Aorta (tissue), 5 donors: ENCODE measurements at regions not wholly inside any gene's neighbourhood (a gene's known extent, or its start where the extent isn't known, plus 50 kb on each side); places are given as distances from the start of the nearest gene placed in this dataset.
"Not testable (repeated sequence)": the region's sequence is repeated elsewhere in the genome, so short reads cannot be mapped to it uniquely, and the experiment has no call there.

ENCODE experiments used
- ATAC-seq: fragments of 200-7000 bp; cut with Tn5 transposase; one replicate; pipeline ENCODE4 v1.9.1; 2022; ENCODE audit warnings: moderate library complexity; ENCODE audit not compliant: low FRiP score
- DNase-seq, 2 donors: peaks; one replicate each; pipeline ENCODE4 v3.0.0-alpha.2; 2020
- H3K27ac ChIP-seq, 2 donors: one replicate each; pipeline ENCODE4 v1.5.1; 2013; ENCODE audit warnings: low read length in 2 of 2, mild to moderate bottlenecking in 2 of 2, moderate library complexity in 2 of 2, control low read depth in 1 of 2, inconsistent platforms in 1 of 2, low read depth in 1 of 2
- H3K27me3 ChIP-seq, 2 donors: one replicate each; pipeline ENCODE4 v1.6.1; 2013; ENCODE audit warnings: control low read depth in 1 of 2, low read length in 1 of 2, mild to moderate bottlenecking in 1 of 2, moderate library complexity in 1 of 2; ENCODE audit not compliant: insufficient read depth in 2 of 2, control insufficient read depth in 1 of 2
- H3K36me3 ChIP-seq, 2 donors: one replicate each; pipeline ENCODE4 v1.6.1; 2013; ENCODE audit warnings: control low read depth in 1 of 2, low read length in 1 of 2, mild to moderate bottlenecking in 1 of 2; ENCODE audit not compliant: insufficient read depth in 2 of 2, control insufficient read depth in 1 of 2
- H3K4me1 ChIP-seq, 2 donors: one replicate each; pipeline ENCODE4 v1.6.1; 2013; ENCODE audit warnings: low read length in 2 of 2, control low read depth in 1 of 2, mild to moderate bottlenecking in 1 of 2, moderate library complexity in 1 of 2; ENCODE audit not compliant: insufficient read depth in 2 of 2, control insufficient read depth in 1 of 2
- H3K4me3 ChIP-seq, 2 donors: one replicate each; pipeline ENCODE4 v1.5.1; 2013; ENCODE audit warnings: low read length in 2 of 2, control low read depth in 1 of 2, mild to moderate bottlenecking in 1 of 2
- H3K9me3 ChIP-seq: one replicate; pipeline ENCODE4 v1.6.1; 2013; ENCODE audit warnings: mild to moderate bottlenecking, low read length; ENCODE audit not compliant: control insufficient read depth
- WGBS, 2 donors: extraction: QIAGEN DNeasy Blood & Tissue Kit; methylation state at CpG; one replicate each; pipeline ENCODE4 v1.1.7; 2013; 5-methylcytosine and 5-hydroxymethylcytosine counted together
- intact Hi-C, 2 donors: fragments of 100-400 bp; cut with DNase I; formaldehyde crosslinking; loops; one replicate each; pipeline versions ENCODE4 v1.14.2 to v1.15.0; 2022
- donor health status: healthy with polysubstance abuse.
- donor health status: Bipolar disorder and iron deficiency.
- donor health status: DM: no; HTN: no; CAD: no.
- donor health status: DM: no; HTN: no; CAD: no.
- donor health status: DM: yes; HTN: yes; CAD: no.

DNA sequence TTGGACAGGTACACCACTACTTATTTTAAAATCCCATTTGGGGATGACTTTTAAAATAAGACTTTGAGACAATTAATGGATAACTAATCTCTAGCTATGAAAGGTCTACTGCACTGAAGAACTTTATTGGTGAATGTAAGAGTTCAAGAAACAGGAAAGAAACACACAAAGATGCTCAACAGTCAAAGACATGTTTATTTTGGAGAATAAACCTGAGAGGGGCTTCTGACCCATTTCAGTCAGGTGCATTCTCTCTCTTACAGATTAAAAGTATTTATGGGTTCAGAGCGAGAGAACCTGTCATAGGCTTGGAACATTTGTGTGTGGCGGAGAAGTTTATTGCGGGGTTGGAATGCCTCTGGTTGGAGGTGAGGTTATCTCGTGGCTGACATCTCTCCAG, 94.3 kb upstream of the USP29 start:
- H3K4me3 ChIP-seq: no peak overlapping the region
- no peak for DNase-seq
- H3K36me3 ChIP-seq: no peaks in the 10 kb centered on the region
- H3K4me1 ChIP-seq: no peaks in the 10 kb centered on the region
- intact Hi-C loops: no loop called here
- ATAC-seq: no peak
- WGBS, 2 donors: 84 to 87% methylated on average over 4 of the region's 4 CpGs
- H3K27ac ChIP-seq: no peak overlapping the region
- peaks cover 2% of the 10 kb centered on the region for H3K9me3 ChIP-seq
- no peaks in the 10 kb centered on the region for H3K27me3 ChIP-seq

DNA sequence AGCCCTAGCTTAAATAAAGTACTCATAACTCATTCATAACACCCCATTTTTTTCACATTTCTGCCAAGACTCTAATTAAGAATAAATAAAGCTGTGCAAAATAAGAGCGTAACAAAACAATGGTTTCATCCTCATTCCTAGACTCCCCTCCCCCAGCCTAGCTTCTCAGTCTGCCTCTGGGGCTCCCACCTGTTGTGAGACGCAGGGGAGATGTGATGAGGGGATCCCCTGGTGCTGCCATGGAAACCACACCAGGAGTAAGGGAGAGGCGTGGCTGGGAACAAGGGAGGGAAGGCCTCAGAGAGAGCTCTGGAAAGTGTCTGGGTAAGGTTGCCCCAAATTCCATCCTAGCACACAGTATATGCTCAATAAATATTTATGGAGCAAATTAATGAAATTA, 93.3 kb upstream of the USP29 start:
- intact Hi-C loops: no loop called here
- H3K36me3 ChIP-seq: no peaks in the 10 kb centered on the region
- no peaks in the 10 kb centered on the region for H3K4me1 ChIP-seq
- no peak overlapping the region for H3K4me3 ChIP-seq
- no peak overlapping the region for H3K27ac ChIP-seq
- H3K27me3 ChIP-seq: no peaks in the 10 kb centered on the region
- H3K9me3 ChIP-seq: peaks cover 2% of the 10 kb centered on the region
- DNase-seq (no peak), ATAC-seq (no peak)
- 73 to 74% methylated on average over 3 of the region's 3 CpGs for WGBS, 2 donors

- H3K27me3 ChIP-seq: no peaks in the 10 kb centered on the region
- 75 to 76% methylated on average over 7 of the region's 7 CpGs for WGBS, 2 donors
- ATAC-seq: no peak
- no peak for DNase-seq
- H3K4me1 ChIP-seq: no peaks in the 10 kb centered on the region
- intact Hi-C loops: no loop called here
- no peaks in the 10 kb centered on the region for H3K9me3 ChIP-seq
- H3K4me3 ChIP-seq: no peak overlapping the region
- H3K36me3 ChIP-seq: no peaks in the 10 kb centered on the region
- no peak overlapping the region for H3K27ac ChIP-seq
These were observed 92.4 kb upstream of the USP29 start for GRCh38 chr19:57027360-57027759.

DNA sequence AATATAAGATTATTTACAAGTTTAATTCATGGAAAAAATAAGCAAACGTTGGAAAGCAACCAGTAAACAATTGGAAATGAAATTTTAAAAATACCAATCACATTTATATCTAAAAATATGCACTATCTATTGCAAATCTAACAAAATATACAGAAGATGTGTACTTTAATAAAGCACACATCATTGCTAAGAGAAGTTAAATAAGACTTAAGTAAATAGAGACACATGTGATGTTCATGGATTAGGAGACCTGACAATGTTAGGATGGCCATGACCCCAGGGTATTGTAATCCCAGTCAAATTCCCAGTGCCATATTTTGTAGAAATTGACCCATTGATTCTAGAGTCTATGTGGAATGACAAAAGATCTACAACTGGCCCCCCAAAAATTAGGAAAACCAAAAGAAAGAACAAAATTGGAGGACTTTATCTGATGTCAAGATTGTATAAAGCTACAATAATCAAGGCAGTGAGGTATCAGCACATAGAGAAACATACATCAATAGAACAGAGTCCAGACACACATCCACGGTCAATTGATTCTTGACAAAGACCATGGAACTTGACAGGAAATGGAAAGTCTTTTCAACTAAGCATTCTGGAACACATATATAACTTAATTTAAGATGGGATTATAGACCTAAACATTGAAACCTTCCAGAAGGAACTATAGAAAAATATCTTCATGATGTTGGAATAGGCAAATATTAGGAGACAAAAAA, 90.8 kb upstream of the USP29 start:
- no peaks in the 10 kb centered on the region for H3K36me3 ChIP-seq
- H3K9me3 ChIP-seq: peaks cover 2% of the 10 kb centered on the region
- no peaks in the 10 kb centered on the region for H3K4me1 ChIP-seq
- no peak for ATAC-seq
- no peak overlapping the region for H3K27ac ChIP-seq
- 45 to 48% methylated on average over 2 of the region's 2 CpGs for whole genome bisulfite sequencing, 2 donors
- no peak for DNase-seq
- H3K4me3 ChIP-seq: no peak overlapping the region
- no peaks in the 10 kb centered on the region for H3K27me3 ChIP-seq
- intact Hi-C loops: no loop called here

GRCh38 chr19:57031106-57031505, 88.7 kb upstream of the USP29 start:
- no peak for DNase-seq
- H3K4me1 ChIP-seq: no peaks in the 10 kb centered on the region
- H3K36me3 ChIP-seq: no peaks in the 10 kb centered on the region
- WGBS, 2 donors: 53 to 59% methylated on average over 12 of the region's 12 CpGs
- peaks cover 2% of the 10 kb centered on the region for H3K9me3 ChIP-seq
- intact Hi-C loops: no loop called here
- H3K27ac ChIP-seq: no peak overlapping the region
- no peaks in the 10 kb centered on the region for H3K27me3 ChIP-seq
- no peak for ATAC-seq
- no peak overlapping the region for H3K4me3 ChIP-seq

GRCh38 chr19:57033576-57033975, 86.2 kb upstream of the USP29 start:
- Histone ChIP-seq H3K27ac (no peak overlapping the region), H3K4me1 (no peaks in the 10 kb centered on the region), H3K4me3 (no peak overlapping the region), H3K36me3 (no peaks in the 10 kb centered on the region), H3K9me3 (peaks cover 2% of the 10 kb centered on the region), H3K27me3 (no peaks in the 10 kb centered on the region)
- DNase-seq: no peak
- intact Hi-C loops: no loop called here
- ATAC-seq: no peak
- 50 to 55% methylated on average over 8 of the region's 8 CpGs for WGBS, 2 donors

DNA sequence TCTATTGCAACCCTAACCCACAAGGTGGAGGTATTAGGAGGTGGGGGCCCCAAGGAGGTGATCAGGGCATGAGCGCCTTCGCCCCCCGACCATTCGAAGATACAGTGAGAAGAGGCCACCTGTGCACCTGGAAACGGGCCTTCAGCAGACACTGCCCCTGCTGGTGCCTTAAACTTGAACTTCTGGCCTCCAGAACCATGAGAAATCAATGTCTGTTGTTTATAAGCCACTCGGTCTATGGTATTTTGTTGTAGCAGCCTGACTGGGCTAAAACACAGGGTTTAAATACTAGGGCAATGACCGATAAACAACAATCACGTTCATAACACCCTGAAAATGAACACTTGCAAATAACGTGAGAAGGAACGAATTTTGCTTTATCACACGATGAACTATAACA, 85.2 kb upstream of the USP29 start:
- no peak overlapping the region for H3K27ac ChIP-seq
- H3K4me3 ChIP-seq: no peak overlapping the region
- ATAC-seq: no peak
- 75 to 82% methylated on average over 11 of the region's 11 CpGs for WGBS, 2 donors
- H3K9me3 ChIP-seq: peaks cover 2% of the 10 kb centered on the region
- H3K4me1 ChIP-seq: no peaks in the 10 kb centered on the region
- intact Hi-C loops: no loop called here
- DNase-seq: no peak
- no peaks in the 10 kb centered on the region for H3K36me3 ChIP-seq
- no peaks in the 10 kb centered on the region for H3K27me3 ChIP-seq

GRCh38 chr19:57035740-57036139, 84.0 kb upstream of the USP29 start:
- intact Hi-C loops, H3K9me3 ChIP-seq, H3K4me3 ChIP-seq, H3K36me3 ChIP-seq, H3K27ac ChIP-seq, ATAC-seq, DNase-seq, H3K27me3 ChIP-seq, H3K4me1 ChIP-seq: not testable (repeated sequence)
- WGBS, 2 donors: 88 to 94% methylated on average over 4 of the region's 4 CpGs

DNA sequence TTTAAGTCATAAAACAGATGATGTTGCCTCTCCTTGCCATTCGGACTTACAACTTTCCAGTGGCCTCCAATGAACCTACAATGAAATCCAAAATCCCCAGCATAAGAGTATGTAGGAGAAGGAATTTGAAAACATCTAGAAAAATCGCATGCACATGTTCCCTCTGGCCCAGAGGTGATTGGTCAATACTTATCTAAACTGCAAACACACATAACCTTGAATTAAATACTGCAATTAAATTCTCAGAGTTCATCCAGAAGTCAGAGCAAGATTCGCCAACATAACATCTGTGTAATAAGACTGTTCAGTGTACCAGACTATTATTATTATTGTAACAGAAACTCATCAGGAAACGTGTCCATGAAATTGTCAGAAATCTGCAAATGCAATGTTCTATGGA, 82.2 kb upstream of the USP29 start:
- intact Hi-C loops: no loop called here
- Histone ChIP-seq H3K27ac (no peak overlapping the region), H3K9me3 (peaks cover 4% of the 10 kb centered on the region), H3K4me3 (no peak overlapping the region), H3K27me3 (no peaks in the 10 kb centered on the region), H3K36me3 (no peaks in the 10 kb centered on the region), H3K4me1 (no peaks in the 10 kb centered on the region)
- whole genome bisulfite sequencing, 2 donors: 51 to 53% methylated on average over 4 of the region's 4 CpGs
- ATAC-seq: no peak
- DNase-seq: no peak
